ENCODE measurements at regions not wholly inside any gene's neighbourhood (a gene's known extent, or its start where the extent isn't known, plus 50 kb on each side); places are given as distances from the start of the nearest gene placed in this dataset.
"Not testable (repeated sequence)": the region's sequence is repeated elsewhere in the genome, so short reads cannot be mapped to it uniquely, and the experiment has no call there.

GRCh38 chr1:83497563-83497962 lies 501.4 kb downstream of the TTLL7 start:
- H3K4me2 ChIP-seq (ENCODE audit: low read length): no peak overlapping the region
- H3K36me3 ChIP-seq (ENCODE audit: control insufficient read depth, insufficient read depth, low read length): no peaks in the 10 kb centered on the region
- H3K79me2 ChIP-seq: no peaks in the 10 kb centered on the region
- no peak overlapping the region for H3K27ac ChIP-seq
- H3K4me1 ChIP-seq: no peaks in the 10 kb centered on the region
- TF ChIP-seq, protein P1, sequence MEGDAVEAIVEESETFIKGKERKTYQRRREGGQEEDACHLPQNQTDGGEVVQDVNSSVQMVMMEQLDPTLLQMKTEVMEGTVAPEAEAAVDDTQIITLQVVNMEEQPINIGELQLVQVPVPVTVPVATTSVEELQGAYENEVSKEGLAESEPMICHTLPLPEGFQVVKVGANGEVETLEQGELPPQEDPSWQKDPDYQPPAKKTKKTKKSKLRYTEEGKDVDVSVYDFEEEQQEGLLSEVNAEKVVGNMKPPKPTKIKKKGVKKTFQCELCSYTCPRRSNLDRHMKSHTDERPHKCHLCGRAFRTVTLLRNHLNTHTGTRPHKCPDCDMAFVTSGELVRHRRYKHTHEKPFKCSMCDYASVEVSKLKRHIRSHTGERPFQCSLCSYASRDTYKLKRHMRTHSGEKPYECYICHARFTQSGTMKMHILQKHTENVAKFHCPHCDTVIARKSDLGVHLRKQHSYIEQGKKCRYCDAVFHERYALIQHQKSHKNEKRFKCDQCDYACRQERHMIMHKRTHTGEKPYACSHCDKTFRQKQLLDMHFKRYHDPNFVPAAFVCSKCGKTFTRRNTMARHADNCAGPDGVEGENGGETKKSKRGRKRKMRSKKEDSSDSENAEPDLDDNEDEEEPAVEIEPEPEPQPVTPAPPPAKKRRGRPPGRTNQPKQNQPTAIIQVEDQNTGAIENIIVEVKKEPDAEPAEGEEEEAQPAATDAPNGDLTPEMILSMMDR (IDR thresholded peaks at IDR 0.05): no peak
- no peak overlapping the region for H2AFZ ChIP-seq
- no peaks in the 10 kb centered on the region for H3K27me3 ChIP-seq (ENCODE audit: control insufficient read depth, insufficient read depth, low read length)
- H3K9ac ChIP-seq: no peak overlapping the region
- H3K4me3 ChIP-seq (ENCODE audit: low read depth, low read length): no peak overlapping the region
- no peaks in the 10 kb centered on the region for H3K9me3 ChIP-seq (ENCODE audit: control insufficient read depth, low read length)

DNA sequence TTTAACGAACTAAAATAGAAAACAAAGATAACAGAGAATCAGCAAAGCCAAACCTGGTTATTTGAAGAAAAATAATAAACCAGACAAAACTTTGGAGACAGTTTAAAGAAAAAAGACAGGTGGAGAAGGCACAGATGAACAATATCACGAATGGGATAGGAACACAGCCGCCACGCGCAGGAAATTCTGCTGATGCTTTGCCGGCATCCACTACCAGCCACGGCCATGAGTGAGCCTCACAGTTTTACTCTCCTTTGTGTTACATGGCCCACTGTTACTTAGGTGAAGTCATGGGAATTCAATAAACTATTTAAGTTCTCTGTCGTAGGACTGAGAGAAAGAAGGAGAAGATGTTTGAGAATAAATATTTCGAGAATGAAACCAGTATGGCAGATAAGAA lies 503.4 kb downstream of the TTLL7 start:
- H3K4me3 ChIP-seq (ENCODE audit: low read depth, low read length): no peak overlapping the region
- no peaks in the 10 kb centered on the region for H3K4me1 ChIP-seq
- H3K9ac ChIP-seq: no peak overlapping the region
- H3K27me3 ChIP-seq (ENCODE audit: control insufficient read depth, insufficient read depth, low read length): no peaks in the 10 kb centered on the region
- no peak overlapping the region for H2AFZ ChIP-seq
- no peak overlapping the region for H3K4me2 ChIP-seq (ENCODE audit: low read length)
- no peaks in the 10 kb centered on the region for H3K36me3 ChIP-seq (ENCODE audit: control insufficient read depth, insufficient read depth, low read length)
- no peak overlapping the region for H3K27ac ChIP-seq
- H3K9me3 ChIP-seq (ENCODE audit: control insufficient read depth, low read length): no peaks in the 10 kb centered on the region
- H3K79me2 ChIP-seq: no peaks in the 10 kb centered on the region
- TF ChIP-seq, protein P1 (IDR thresholded peaks at IDR 0.05): no peak

DNA sequence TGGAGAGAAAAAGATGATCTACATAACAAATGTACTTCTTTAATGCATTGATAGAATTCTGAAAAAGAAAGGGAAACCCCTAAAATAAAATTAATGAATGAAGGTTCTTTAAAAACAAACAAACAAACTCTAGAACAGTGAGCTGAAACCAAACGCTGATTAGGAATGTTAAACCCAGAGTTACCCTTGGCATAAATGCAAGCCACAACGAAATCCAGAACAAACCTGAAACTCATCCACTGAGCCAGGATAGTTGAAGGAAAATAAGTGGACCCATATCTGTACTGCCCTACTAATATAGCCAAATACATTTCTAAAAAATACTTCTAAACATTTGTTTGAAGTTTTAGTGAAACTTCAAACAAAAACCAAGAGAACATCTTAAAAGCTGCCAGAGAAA lies 505.3 kb downstream of the TTLL7 start:
- Histone ChIP-seq H3K9me3 (ENCODE audit: control insufficient read depth, low read length) (no peaks in the 10 kb centered on the region), H3K4me1 (no peaks in the 10 kb centered on the region), H3K4me2 (ENCODE audit: low read length) (no peak overlapping the region), H3K27me3 (ENCODE audit: control insufficient read depth, insufficient read depth, low read length) (no peaks in the 10 kb centered on the region), H3K79me2 (no peaks in the 10 kb centered on the region), H3K27ac (no peak overlapping the region), H3K9ac (no peak overlapping the region), H2AFZ (no peak overlapping the region), H3K36me3 (ENCODE audit: control insufficient read depth, insufficient read depth, low read length) (no peaks in the 10 kb centered on the region), H3K4me3 (ENCODE audit: low read depth, low read length) (no peak overlapping the region)
- TF ChIP-seq, protein P1 (IDR thresholded peaks at IDR 0.05): no peak

DNA sequence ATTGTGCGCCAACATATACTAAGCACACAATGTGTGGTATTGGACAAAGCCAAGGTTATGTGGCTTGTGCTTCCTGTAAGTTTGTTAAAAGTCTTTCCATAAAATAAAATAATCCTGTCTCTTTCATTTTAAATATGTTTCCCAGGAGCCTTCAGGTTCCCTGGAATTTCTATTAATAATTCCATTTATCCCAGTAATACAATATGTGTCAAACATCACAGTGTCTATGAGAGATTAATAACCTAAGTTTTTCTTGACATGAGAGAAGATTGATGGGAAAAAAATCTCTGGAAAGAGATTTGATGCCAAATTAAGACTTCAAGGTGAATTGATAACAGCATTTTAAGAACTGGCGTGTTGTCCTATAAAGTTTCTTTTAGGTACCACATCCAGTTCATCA lies 507.0 kb downstream of the TTLL7 start:
- Histone ChIP-seq H3K9ac (no peak overlapping the region), H3K27me3 (ENCODE audit: control insufficient read depth, insufficient read depth, low read length) (no peaks in the 10 kb centered on the region), H3K4me1 (no peaks in the 10 kb centered on the region), H3K4me3 (ENCODE audit: low read depth, low read length) (no peak overlapping the region), H3K36me3 (ENCODE audit: control insufficient read depth, insufficient read depth, low read length) (no peaks in the 10 kb centered on the region), H3K27ac (no peak overlapping the region), H3K79me2 (no peaks in the 10 kb centered on the region), H3K9me3 (ENCODE audit: control insufficient read depth, low read length) (no peaks in the 10 kb centered on the region), H2AFZ (no peak overlapping the region), H3K4me2 (ENCODE audit: low read length) (no peak overlapping the region)
- TF ChIP-seq, protein P1 (IDR thresholded peaks at IDR 0.05): no peak

DNA sequence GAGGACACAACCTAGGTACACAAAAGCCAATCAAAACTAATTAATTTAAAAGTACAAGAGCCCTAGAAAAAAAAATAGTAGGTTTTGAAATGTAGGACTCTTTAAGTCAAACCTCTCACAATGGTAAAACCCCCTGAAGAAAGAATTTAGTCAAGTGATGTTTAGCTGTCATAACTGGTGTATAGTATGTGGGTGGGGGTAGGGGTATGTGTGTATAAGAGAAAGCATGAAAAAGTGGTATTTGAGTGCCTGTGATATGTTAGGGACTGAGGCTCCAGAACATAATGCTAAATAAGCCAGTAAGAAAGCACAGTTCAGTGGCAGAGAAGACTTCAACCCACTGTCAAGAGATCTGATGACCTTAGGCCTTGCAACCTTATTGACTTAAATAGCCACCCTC lies 507.9 kb downstream of the TTLL7 start:
- Histone ChIP-seq H3K27ac (no peak overlapping the region), H3K27me3 (ENCODE audit: control insufficient read depth, insufficient read depth, low read length) (no peaks in the 10 kb centered on the region), H3K9me3 (ENCODE audit: control insufficient read depth, low read length) (no peaks in the 10 kb centered on the region), H3K36me3 (ENCODE audit: control insufficient read depth, insufficient read depth, low read length) (no peaks in the 10 kb centered on the region), H3K4me2 (ENCODE audit: low read length) (no peak overlapping the region), H2AFZ (no peak overlapping the region), H3K4me1 (no peaks in the 10 kb centered on the region), H3K4me3 (ENCODE audit: low read depth, low read length) (no peak overlapping the region), H3K9ac (no peak overlapping the region), H3K79me2 (no peaks in the 10 kb centered on the region)
- TF ChIP-seq, protein P1 (IDR thresholded peaks at IDR 0.05): no peak

GRCh38 chr1:83488105-83488504 lies 510.8 kb downstream of the TTLL7 start:
- not testable (repeated sequence) for H2AFZ ChIP-seq; H3K79me2 ChIP-seq; H3K27me3 ChIP-seq (ENCODE audit: control insufficient read depth, insufficient read depth, low read length); H3K9me3 ChIP-seq (ENCODE audit: control insufficient read depth, low read length); H3K27ac ChIP-seq; H3K36me3 ChIP-seq (ENCODE audit: control insufficient read depth, insufficient read depth, low read length); H3K4me2 ChIP-seq (ENCODE audit: low read length); H3K4me1 ChIP-seq; H3K9ac ChIP-seq; H3K4me3 ChIP-seq (ENCODE audit: low read depth, low read length)

- H3K36me3 ChIP-seq (ENCODE audit: control insufficient read depth, insufficient read depth, low read length); H2AFZ ChIP-seq; H3K4me2 ChIP-seq (ENCODE audit: low read length); H3K27me3 ChIP-seq (ENCODE audit: control insufficient read depth, insufficient read depth, low read length); H3K4me1 ChIP-seq; H3K4me3 ChIP-seq (ENCODE audit: low read depth, low read length); H3K79me2 ChIP-seq; H3K9me3 ChIP-seq (ENCODE audit: control insufficient read depth, low read length); H3K27ac ChIP-seq; H3K9ac ChIP-seq: not testable (repeated sequence)
Observed at GRCh38 chr1:83487460-83487859, 511.5 kb downstream of the TTLL7 start.

Data from parathyroid adenoma (tissue), 2 donors.